HG02973 (cell line): ENCODE measurements at regions not wholly inside any gene's neighbourhood (a gene's known extent, or its start where the extent isn't known, plus 50 kb on each side); places are given as distances from the start of the nearest gene placed in this dataset.

ENCODE experiments used
- ATAC-seq: cut with Tn5 transposase; IDR thresholded peaks from one replicate; pipeline ENCODE4 v1.9.1; 2021; ENCODE audit warnings: moderate library complexity; ENCODE audit not compliant: unreplicated experiment

- no peak for ATAC-seq
Observed at GRCh38 chr1:57704231-57704630, 280.4 kb upstream of the DAB1 start.

GRCh38 chr1:57696904-57697303 is 273.0 kb upstream of the DAB1 start:
- no peak for ATAC-seq

GRCh38 chr1:57696043-57696442 is 272.2 kb upstream of the DAB1 start:
- ATAC-seq = no peak

GRCh38 chr1:57686306-57686705 is 262.4 kb upstream of the DAB1 start:
- no peak for ATAC-seq

GRCh38 chr1:57683037-57683942 is 259.4 kb upstream of the DAB1 start:
- ATAC-seq = no peak

GRCh38 chr1:57678138-57678537 is 254.3 kb upstream of the DAB1 start:
- no peak for ATAC-seq

GRCh38 chr1:57675776-57676175 is 251.9 kb upstream of the DAB1 start:
- no peak for ATAC-seq

- no peak for ATAC-seq
Observed at GRCh38 chr1:57674801-57675200, 250.9 kb upstream of the DAB1 start.

GRCh38 chr1:57672346-57673140 is 248.7 kb upstream of the DAB1 start:
- ATAC-seq = no peak

- ATAC-seq = no peak
Observed at GRCh38 chr1:57671750-57672149, 247.9 kb upstream of the DAB1 start.

- ATAC-seq = no peak
Observed at GRCh38 chr1:57659804-57660203, 235.9 kb upstream of the DAB1 start.

GRCh38 chr1:57655161-57655560 is 231.3 kb upstream of the DAB1 start:
- ATAC-seq = no peak

- no peak for ATAC-seq
Observed at GRCh38 chr1:57644667-57645066, 220.8 kb upstream of the DAB1 start.

GRCh38 chr1:57638239-57638638 is 214.4 kb upstream of the DAB1 start:
- ATAC-seq = no peak

- no peak for ATAC-seq
Observed at GRCh38 chr1:57637155-57637554, 213.3 kb upstream of the DAB1 start.

GRCh38 chr1:57633881-57634280 is 210.0 kb upstream of the DAB1 start:
- ATAC-seq = no peak

GRCh38 chr1:57633056-57633455 is 209.2 kb upstream of the DAB1 start:
- ATAC-seq = no peak

GRCh38 chr1:57632401-57632800 is 208.5 kb upstream of the DAB1 start:
- ATAC-seq = no peak

- ATAC-seq = no peak
Observed at GRCh38 chr1:57627612-57628011, 203.8 kb upstream of the DAB1 start.

GRCh38 chr1:57623791-57624538 is 200.1 kb upstream of the DAB1 start:
- ATAC-seq = no peak

GRCh38 chr1:57623039-57623790 is 199.4 kb upstream of the DAB1 start:
- ATAC-seq = no peak
